Right cardiac atrium (tissue), 5 donors: ENCODE measurements at regions not wholly inside any gene's neighbourhood (a gene's known extent, or its start where the extent isn't known, plus 50 kb on each side); places are given as distances from the start of the nearest gene placed in this dataset.
"Not testable (repeated sequence)": the region's sequence is repeated elsewhere in the genome, so short reads cannot be mapped to it uniquely, and the experiment has no call there.

Source experiments
- ATAC-seq, 2 donors: fragments of 200-7000 bp; cut with Tn5 transposase; one replicate each; pipeline versions ENCODE4 v1.8.0 to v1.9.1; 2020; ENCODE audit warnings: moderate library complexity in 2 of 2, mild to moderate bottlenecking in 1 of 2
- DNase-seq, 3 donors: peaks; one replicate each; pipeline ENCODE4 v3.0.0-alpha.2; 2020
- H3K27ac ChIP-seq: one replicate; pipeline ENCODE4 v1.5.1; 2013; ENCODE audit warnings: mild to moderate bottlenecking, low read length, control low read depth, moderate library complexity
- H3K27me3 ChIP-seq: one replicate; pipeline ENCODE4 v1.6.1; 2013; ENCODE audit not compliant: control insufficient read depth, insufficient read depth
- H3K4me1 ChIP-seq: one replicate; pipeline ENCODE4 v1.6.1; 2013; ENCODE audit warnings: low read length; ENCODE audit not compliant: control insufficient read depth, insufficient read depth
- H3K4me3 ChIP-seq: one replicate; pipeline ENCODE4 v1.5.1; 2013; ENCODE audit warnings: low read length, control low read depth
- H3K9me3 ChIP-seq: one replicate; pipeline ENCODE4 v1.6.1; 2013; ENCODE audit warnings: low read length; ENCODE audit not compliant: control insufficient read depth
- WGBS: extraction: QIAGEN DNeasy Blood & Tissue Kit; methylation state at CpG from one replicate; pipeline ENCODE4 v1.1.7; 2013; 5-methylcytosine and 5-hydroxymethylcytosine counted together
- intact Hi-C, 4 donors: fragments of 100-400 bp; cut with DNase I; formaldehyde crosslinking; loops; one replicate each; pipeline versions ENCODE4 v1.11.0 to v1.14.0; 2022 to 2023
- donor health status: healthy with polysubstance abuse.
- donor health status: DM: no; HTN: yes; CAD: no.
- donor health status: DM: no; HTN: no; CAD: no.
- donor health status: DM: no; HTN: yes; CAD: no; lungs with severe emphysema.
- donor health status: DM: yes; HTN: yes; CAD: no.

DNA sequence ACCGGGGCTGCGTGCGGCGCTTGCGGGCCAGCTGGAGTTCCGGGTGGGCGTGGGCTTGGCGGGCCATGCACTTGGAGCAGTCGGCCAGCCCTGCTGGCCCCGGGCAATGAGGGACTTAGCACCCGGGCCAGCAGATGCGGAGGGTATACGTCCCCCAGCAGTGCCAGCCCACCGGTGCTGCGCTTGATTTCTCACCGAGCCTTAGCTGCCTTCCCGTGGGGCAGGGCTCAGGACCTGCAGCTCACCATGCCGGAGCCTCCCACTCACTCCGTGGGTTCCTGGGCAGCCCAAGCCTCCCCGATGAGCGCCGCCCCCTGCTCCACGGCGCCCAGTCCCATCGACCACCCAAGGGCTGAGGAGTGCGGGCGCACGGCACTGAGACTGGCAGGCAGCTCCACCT is 51.4 kb upstream of the INPP4B start:
- H3K4me3 ChIP-seq, H3K9me3 ChIP-seq, DNase-seq, H3K27ac ChIP-seq, ATAC-seq, H3K4me1 ChIP-seq, H3K27me3 ChIP-seq, intact Hi-C loops: not testable (repeated sequence)
- WGBS, result 93% methylated on average over 28 of the region's 28 CpGs

DNA sequence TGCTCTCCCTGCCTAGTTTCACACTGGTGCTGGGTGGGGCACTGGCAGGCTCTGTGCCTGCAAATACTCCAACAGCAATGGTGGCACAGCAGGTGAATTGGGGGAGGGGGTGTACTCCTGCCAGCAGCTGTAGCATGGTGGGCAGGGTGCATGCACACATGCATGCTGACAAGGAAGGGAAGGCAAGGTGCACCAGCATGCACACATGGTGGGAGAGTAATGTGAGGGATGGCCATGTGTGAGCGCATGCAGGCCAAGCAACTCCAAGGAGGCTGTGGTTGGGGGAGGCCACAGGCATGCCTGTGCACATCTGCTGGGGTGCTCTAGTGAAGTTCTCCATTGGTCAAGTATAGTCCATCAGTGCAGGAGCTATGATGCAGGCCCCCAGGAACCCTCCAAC is 54.5 kb upstream of the INPP4B start:
- DNase-seq, result no peak
- H3K4me3 ChIP-seq, result no peak overlapping the region
- H3K9me3 ChIP-seq, result no peaks in the 10 kb centered on the region
- WGBS, result 97% methylated on average over 1 of the region's 1 CpG
- H3K27me3 ChIP-seq, result no peaks in the 10 kb centered on the region
- H3K27ac ChIP-seq, result no peak overlapping the region
- no peak for ATAC-seq
- intact Hi-C loops, result no loop called here
- no peaks in the 10 kb centered on the region for H3K4me1 ChIP-seq

DNA sequence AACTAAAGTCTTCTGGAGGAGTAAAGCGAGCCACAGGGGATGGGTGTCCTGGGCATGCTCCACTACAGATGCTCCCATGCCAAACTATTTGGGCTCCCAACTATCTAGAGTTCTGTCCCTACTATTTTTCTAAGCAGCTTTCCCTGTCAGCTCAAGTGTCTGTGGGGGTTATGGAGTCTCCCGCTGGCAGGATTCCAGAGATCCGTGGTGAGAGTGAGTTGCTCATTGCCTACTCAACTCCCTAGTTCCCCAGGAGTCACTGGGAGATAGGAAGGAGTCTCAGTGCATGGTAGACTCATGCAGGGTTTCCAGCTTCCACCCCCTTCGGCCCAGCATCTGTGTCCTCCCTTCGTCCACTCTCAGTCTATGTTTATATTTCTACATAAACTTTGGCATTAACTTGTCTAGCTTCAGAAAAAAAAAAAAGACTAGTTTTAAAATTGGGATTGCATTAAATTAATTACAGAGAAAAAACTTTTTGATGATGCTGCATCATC is 55.1 kb upstream of the INPP4B start:
- Histone ChIP-seq H3K9me3 (no peaks in the 10 kb centered on the region), H3K4me1 (no peaks in the 10 kb centered on the region), H3K4me3 (no peak overlapping the region), H3K27me3 (no peaks in the 10 kb centered on the region), H3K27ac (no peak overlapping the region)
- WGBS, result 64% methylated on average over 5 of the region's 5 CpGs
- no peak for ATAC-seq
- intact Hi-C loops, result no loop called here
- DNase-seq, result no peak

DNA sequence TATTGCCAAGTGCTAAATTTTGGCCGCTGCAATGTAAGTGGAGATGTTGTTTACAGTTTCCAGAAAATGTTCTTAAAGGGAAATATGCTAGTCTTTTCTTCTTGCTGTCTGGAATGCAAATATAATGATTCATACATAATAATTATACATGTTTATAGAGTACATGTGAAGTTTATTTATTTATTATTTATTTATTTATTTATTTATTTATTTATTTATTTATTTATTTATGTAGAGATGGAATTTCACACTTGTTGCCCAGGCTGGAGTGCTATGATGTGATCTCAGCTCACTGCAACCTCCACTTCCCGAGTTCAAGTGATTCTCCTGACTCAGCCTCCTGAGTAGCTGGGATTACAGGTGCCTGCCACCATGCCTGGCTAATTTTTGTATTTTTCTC is 57.5 kb upstream of the INPP4B start:
- DNase-seq, intact Hi-C loops, H3K4me1 ChIP-seq, H3K9me3 ChIP-seq, H3K4me3 ChIP-seq, H3K27ac ChIP-seq, H3K27me3 ChIP-seq, ATAC-seq: not testable (repeated sequence)
- WGBS, result 81% methylated on average over 2 of the region's 2 CpGs

DNA sequence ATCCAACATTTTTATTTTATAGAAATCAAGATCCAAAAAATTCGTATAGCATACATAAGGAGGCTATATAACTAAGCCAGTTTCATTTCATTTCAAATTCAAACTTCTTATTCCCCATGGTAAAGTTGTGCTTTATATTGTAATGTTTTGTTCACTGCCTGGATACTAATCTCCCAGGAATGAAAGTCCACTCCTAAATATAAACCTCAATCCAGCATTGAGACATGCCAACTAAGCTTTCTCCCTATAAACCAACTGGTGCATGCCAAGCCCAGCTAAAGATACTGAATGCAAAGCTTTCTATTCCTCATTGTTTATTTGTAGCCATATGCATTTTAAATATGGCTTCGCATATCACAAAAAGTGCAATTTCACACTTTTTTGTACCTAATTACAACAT is 63.8 kb upstream of the INPP4B start:
- intact Hi-C loops, result no loop called here
- H3K4me3 ChIP-seq, result no peak overlapping the region
- DNase-seq, result no peak
- 76% methylated on average over 2 of the region's 2 CpGs for WGBS
- ATAC-seq, result no peak
- no peak overlapping the region for H3K27ac ChIP-seq
- H3K4me1 ChIP-seq, result no peaks in the 10 kb centered on the region
- H3K9me3 ChIP-seq, result no peaks in the 10 kb centered on the region
- no peaks in the 10 kb centered on the region for H3K27me3 ChIP-seq

DNA sequence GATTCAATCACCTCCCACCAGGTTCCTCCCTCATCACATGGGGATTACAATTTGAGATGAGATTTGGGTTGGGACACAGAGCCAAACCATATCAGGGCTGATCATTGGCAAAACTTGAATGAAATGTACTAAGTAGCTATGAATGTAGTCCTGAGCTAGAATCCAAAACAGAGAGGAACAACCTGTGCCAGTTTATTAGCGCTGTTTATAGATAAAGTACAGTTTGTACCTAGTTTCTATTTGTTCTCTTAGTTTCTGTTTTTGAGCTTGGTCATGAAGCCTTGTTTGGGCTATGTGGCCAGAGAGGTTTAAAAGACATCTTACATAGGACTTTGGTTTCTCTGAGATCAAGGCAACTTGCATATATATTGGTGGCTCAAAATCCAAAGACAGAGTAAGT is 66.9 kb upstream of the INPP4B start:
- no peak for ATAC-seq

DNA sequence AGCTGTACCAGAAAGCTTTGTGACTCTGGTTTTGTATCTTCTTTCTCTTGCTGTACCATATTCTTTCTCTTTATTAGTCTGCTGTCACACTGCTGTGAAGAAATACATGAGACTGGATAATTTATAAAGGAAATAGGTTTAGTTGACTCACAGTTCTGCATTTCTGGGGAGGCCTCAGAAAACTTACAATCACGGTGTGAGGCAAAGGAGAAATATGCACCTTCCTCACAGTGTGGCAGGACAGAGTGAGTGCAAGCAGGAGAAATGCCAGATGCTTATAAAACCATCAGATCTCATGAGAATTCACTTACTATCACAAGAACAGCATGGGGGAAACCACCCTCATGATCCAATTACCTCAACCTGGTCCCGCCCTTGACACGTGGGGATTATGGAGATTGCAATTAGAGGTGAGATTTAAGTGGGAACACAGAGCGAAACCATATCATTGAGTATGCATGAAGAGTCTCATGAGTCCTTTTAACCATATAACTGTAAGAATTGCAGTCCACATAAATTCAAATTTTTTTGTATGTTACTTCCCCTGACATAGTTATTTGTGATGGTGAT is 67.4 kb upstream of the INPP4B start:
- intact Hi-C loops, result no loop called here
- DNase-seq, result no peak
- Histone ChIP-seq H3K4me3 (no peak overlapping the region), H3K27me3 (no peaks in the 10 kb centered on the region), H3K27ac (no peak overlapping the region), H3K9me3 (no peaks in the 10 kb centered on the region), H3K4me1 (no peaks in the 10 kb centered on the region)
- 74% methylated on average over 4 of the region's 4 CpGs for WGBS
- no peak for ATAC-seq

More for the DNA sequence above, 66.9 kb upstream of the INPP4B start:
- intact Hi-C loops, result no loop called here
- Histone ChIP-seq H3K4me1 (no peaks in the 10 kb centered on the region), H3K4me3 (no peak overlapping the region), H3K9me3 (no peaks in the 10 kb centered on the region), H3K27me3 (no peaks in the 10 kb centered on the region), H3K27ac (no peak overlapping the region)
- 88% methylated on average over 1 of the region's 1 CpG for WGBS
- DNase-seq, result no peak

DNA sequence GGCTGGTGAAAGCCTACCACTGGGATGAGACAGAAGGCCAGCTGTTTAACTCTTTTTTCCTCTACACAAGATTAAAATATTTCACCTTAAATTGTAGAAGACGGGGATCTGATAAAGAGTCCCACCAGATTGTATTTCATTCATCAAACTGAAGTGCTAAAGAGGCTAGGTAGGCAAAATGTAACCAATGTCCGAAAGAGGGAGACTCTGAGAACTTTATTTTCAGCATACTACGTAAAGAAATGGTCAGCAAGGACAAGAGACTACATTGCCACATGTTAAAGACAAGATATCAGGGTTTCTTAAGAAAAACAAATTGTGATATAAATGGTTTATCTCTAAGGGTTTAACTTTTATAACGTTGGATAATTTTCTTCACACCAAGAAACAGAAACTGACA is 71.6 kb upstream of the INPP4B start:
- Histone ChIP-seq H3K4me3 (no peak overlapping the region), H3K9me3 (no peaks in the 10 kb centered on the region), H3K27me3 (no peaks in the 10 kb centered on the region), H3K4me1 (no peaks in the 10 kb centered on the region), H3K27ac (no peak overlapping the region)
- ATAC-seq (no peak), DNase-seq (no peak)
- WGBS, result 74% methylated on average over 4 of the region's 4 CpGs
- intact Hi-C loops, result no loop called here

DNA sequence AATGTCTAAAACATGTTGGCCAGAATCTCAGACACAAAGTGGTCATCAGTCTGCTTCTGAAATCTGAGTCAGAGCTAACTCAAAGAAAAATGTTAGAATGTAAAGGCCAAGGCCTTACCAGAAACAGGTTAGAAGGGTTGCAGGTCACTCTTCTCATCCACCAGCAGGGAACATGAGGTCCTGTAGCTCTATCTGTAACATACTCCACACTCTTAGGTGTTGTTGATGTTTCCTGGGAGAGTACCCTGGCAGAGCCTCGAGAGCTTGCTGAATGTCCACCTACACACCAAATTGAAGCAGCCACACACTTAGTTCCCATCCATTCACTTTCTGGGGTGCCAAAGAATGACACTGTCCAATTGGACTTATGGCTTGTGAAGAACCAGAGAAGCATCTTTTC is 76.6 kb upstream of the INPP4B start:
- no peak overlapping the region for H3K27ac ChIP-seq
- intact Hi-C loops, result no loop called here
- no peak for DNase-seq
- H3K27me3 ChIP-seq, result no peaks in the 10 kb centered on the region
- ATAC-seq, result peak in 1 of 2 donors; percentile 52
- H3K9me3 ChIP-seq, result no peaks in the 10 kb centered on the region
- no peak overlapping the region for H3K4me3 ChIP-seq
- WGBS, result 57% methylated on average over 1 of the region's 1 CpG
- H3K4me1 ChIP-seq, result no peaks in the 10 kb centered on the region

DNA sequence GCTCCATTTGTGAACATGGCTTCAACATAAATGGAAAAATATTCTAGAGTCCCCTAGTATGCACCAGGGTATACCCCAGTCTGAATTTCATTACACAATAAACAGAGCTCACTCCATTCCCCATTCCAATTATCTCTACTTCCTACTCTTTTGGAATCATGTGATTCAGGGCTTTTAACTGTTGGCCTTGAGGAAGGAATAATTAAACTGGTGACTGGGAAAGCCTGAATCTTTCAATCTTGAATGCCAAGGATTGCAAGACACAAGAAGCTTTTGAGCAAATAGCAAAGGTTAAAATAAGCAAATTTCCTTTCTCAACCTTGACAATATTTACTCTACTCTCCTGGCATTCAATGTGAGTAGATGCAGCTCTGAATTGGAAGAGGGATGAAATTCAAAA is 77.5 kb upstream of the INPP4B start:
- intact Hi-C loops, result no loop called here
- Histone ChIP-seq H3K27ac (no peak overlapping the region), H3K4me1 (no peaks in the 10 kb centered on the region), H3K9me3 (no peaks in the 10 kb centered on the region), H3K4me3 (no peak overlapping the region), H3K27me3 (no peaks in the 10 kb centered on the region)
- DNase-seq (no peak), ATAC-seq (no peak)

DNA sequence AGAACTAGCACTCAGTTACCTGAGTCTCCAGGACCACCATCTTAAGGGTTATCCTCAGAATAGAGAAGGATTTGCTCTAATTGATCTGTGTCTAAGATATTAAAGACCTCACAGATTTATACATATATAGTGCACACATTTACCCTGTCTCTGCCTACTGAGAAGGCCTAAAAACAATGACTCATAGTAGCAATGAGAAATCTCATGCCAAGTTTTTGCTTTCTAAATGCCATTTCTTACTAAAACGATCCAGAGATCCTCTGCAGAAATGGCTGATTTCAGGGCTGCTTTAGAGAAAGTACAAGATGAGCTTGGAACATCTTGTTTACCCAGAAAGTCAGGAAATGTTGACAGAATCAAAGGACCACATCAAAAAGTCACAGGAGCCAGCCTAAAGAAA is 79.1 kb upstream of the INPP4B start:
- no peak for DNase-seq
- Histone ChIP-seq H3K4me1 (no peaks in the 10 kb centered on the region), H3K9me3 (no peaks in the 10 kb centered on the region), H3K27ac (no peak overlapping the region), H3K27me3 (no peaks in the 10 kb centered on the region), H3K4me3 (no peak overlapping the region)
- intact Hi-C loops, result no loop called here
- WGBS, result 52% methylated on average over 1 of the region's 1 CpG
- ATAC-seq, result no peak

DNA sequence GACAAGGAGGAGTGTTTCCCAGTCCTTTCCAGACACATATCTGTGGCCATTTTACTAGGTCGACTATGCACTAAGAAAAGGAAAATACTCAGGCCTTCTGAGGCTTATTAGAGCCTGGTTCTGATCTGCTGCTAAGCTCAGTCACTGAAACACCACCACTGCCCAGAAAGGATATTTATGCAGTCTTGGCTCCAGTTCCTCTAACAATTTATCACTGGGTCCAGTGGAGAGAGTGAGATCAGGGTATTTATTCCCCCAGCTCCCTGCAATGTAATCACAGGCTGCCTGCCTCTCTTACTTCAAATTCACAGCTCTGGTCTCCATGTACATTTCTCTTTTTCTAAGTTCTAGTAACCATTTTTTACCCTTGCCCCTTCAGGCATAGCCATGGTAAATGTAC is 81.6 kb upstream of the INPP4B start:
- Histone ChIP-seq H3K27ac (no peak overlapping the region), H3K4me1 (no peaks in the 10 kb centered on the region), H3K9me3 (no peaks in the 10 kb centered on the region), H3K27me3 (no peaks in the 10 kb centered on the region), H3K4me3 (no peak overlapping the region)
- ATAC-seq, result no peak
- WGBS, result 53% methylated on average over 1 of the region's 1 CpG
- DNase-seq, result no peak
- intact Hi-C loops, result no loop called here
